GM23338 (cell line): ENCODE measurements at regions not wholly inside any gene's neighbourhood (a gene's known extent, or its start where the extent isn't known, plus 50 kb on each side); places are given as distances from the start of the nearest gene placed in this dataset.

Experiments used
- ATAC-seq: fragments of 200-7000 bp; cut with Tn5 transposase; 3 replicates; pipeline ENCODE4 v1.9.1; 2020
- DNase-seq: peaks from one replicate; pipeline ENCODE4 v3.0.0-alpha.2; 2015; ENCODE audit warnings: low spot score
- H2AFZ ChIP-seq: fragments of 200-600 bp; sonication (generic); 2 replicates; pipeline ENCODE4 v1.8.0; 2016; ENCODE audit warnings: antibody characterized with exemption, mild to moderate bottlenecking, moderate library complexity
- H3F3A ChIP-seq: fragments of 200-600 bp; sonication (generic); replicated peaks from 2 replicates; pipeline ENCODE4 v1.8.0; 2017; ENCODE audit warnings: antibody characterized with exemption, mixed run types, low read depth
- H3K27ac ChIP-seq: fragments of 200-600 bp; sonication (generic); 2 replicates; pipeline ENCODE4 v1.6.1; 2016; ENCODE audit warnings: low read depth
- H3K27me3 ChIP-seq: fragments of 200-600 bp; sonication (generic); 2 replicates; pipeline ENCODE4 v1.8.0; 2016; ENCODE audit warnings: mild to moderate bottlenecking, mixed run types, moderate library complexity; ENCODE audit not compliant: insufficient read depth
- H3K36me3 ChIP-seq: fragments of 200-600 bp; sonication (generic); 2 replicates; pipeline ENCODE4 v1.8.0; 2016; ENCODE audit warnings: mild to moderate bottlenecking; ENCODE audit not compliant: insufficient read depth
- H3K4me1 ChIP-seq: fragments of 200-600 bp; sonication (generic); 2 replicates; pipeline ENCODE4 v1.8.0; 2016; ENCODE audit warnings: mild to moderate bottlenecking, moderate library complexity; ENCODE audit not compliant: insufficient read depth
- H3K4me2 ChIP-seq: fragments of 200-600 bp; sonication (generic); 2 replicates; pipeline ENCODE4 v1.7.1; 2017; ENCODE audit warnings: mixed run types
- H3K4me3 ChIP-seq: fragments of 200-600 bp; sonication (generic); 2 replicates; pipeline ENCODE4 v1.6.1; 2016; ENCODE audit warnings: mixed run types
- H3K79me2 ChIP-seq: fragments of 200-600 bp; sonication (generic); replicated peaks from 2 replicates; pipeline ENCODE4 v1.8.0; 2017; ENCODE audit warnings: mild to moderate bottlenecking; ENCODE audit not compliant: insufficient read depth
- H3K9me2 ChIP-seq: fragments of 200-600 bp; sonication (generic); 2 replicates; pipeline ENCODE4 v1.8.0; 2017; ENCODE audit not compliant: insufficient read depth
- H4K20me1 ChIP-seq: fragments of 200-600 bp; sonication (generic); replicated peaks from 2 replicates; pipeline ENCODE4 v1.8.0; 2017; ENCODE audit warnings: mild to moderate bottlenecking; ENCODE audit not compliant: insufficient read depth
- H3K27ac Mint-ChIP-seq: 2 replicates; pipeline ENCODE4 v1.8.0; 2020; ENCODE audit warnings: inconsistent platforms, mild to moderate bottlenecking, moderate library complexity, mixed read lengths
- H3K27me3 Mint-ChIP-seq: 3 replicates; pipeline ENCODE4 v1.8.0; 2022; ENCODE audit warnings: low read depth, mild to moderate bottlenecking, moderate library complexity, mixed read lengths, inconsistent platforms; ENCODE audit not compliant: insufficient read depth, poor library complexity
- H3K36me3 Mint-ChIP-seq: 3 replicates; pipeline ENCODE4 v1.8.0; 2021; ENCODE audit warnings: low read depth, mild to moderate bottlenecking, inconsistent platforms, moderate library complexity, mixed read lengths
- H3K4me1 Mint-ChIP-seq: 3 replicates; pipeline ENCODE4 v1.8.0; 2020; ENCODE audit warnings: mild to moderate bottlenecking, inconsistent platforms, mixed read lengths
- H3K4me3 Mint-ChIP-seq: 3 replicates; pipeline ENCODE4 v1.8.0; 2021; ENCODE audit warnings: moderate library complexity, mild to moderate bottlenecking, inconsistent platforms, mixed read lengths
- H3K9me3 Mint-ChIP-seq: 3 replicates; pipeline ENCODE4 v1.8.0; 2020; ENCODE audit warnings: moderate library complexity, mild to moderate bottlenecking, inconsistent platforms, mixed read lengths
- CREB1 ChIP-seq: fragments of 250-450 bp; sonication (Bioruptor Pico); IDR thresholded peaks from 2 replicates; pipeline ENCODE4 v1.5.0; 2020; ENCODE audit warnings: low read depth, mild to moderate bottlenecking, moderate library complexity
- CTCF ChIP-seq, 2 experiments: fragments of 200-600 bp in 1 of 2; sonication (generic) in 1 of 2; conservative IDR thresholded peaks; 2 replicates each; pipeline versions ENCODE4 v1.5.1 to v1.6.1; 2016 to 2017; ENCODE audit warnings: antibody characterized with exemption in 2 of 2, low read depth in 2 of 2, mild to moderate bottlenecking in 2 of 2, moderate library complexity in 1 of 2
- ETS1 ChIP-seq: IDR thresholded peaks from 2 replicates; pipeline ENCODE4 v1.6.1; 2016; ENCODE audit warnings: antibody characterized with exemption
- EZH2 ChIP-seq: fragments of 200-600 bp; sonication (generic); IDR thresholded peaks from one replicate; pipeline ENCODE4 v1.8.0; 2017; ENCODE audit warnings: antibody characterized with exemption, mild to moderate bottlenecking, low read depth; ENCODE audit not compliant: unreplicated experiment
- EZH2phosphoT487 ChIP-seq: fragments of 200-600 bp; sonication (generic); IDR thresholded peaks from one replicate; pipeline ENCODE4 v1.8.1; 2018; ENCODE audit warnings: antibody characterized with exemption; ENCODE audit not compliant: unreplicated experiment
- JUNB ChIP-seq: IDR thresholded peaks from one replicate; pipeline ENCODE4 v1.6.1; 2016; ENCODE audit warnings: antibody characterized with exemption; ENCODE audit not compliant: unreplicated experiment
- NANOG ChIP-seq: IDR thresholded peaks from 2 replicates; pipeline ENCODE4 v1.6.1; 2016; ENCODE audit warnings: antibody characterized with exemption, borderline replicate concordance
- POLR2AphosphoS5 ChIP-seq: IDR thresholded peaks from 2 replicates; pipeline ENCODE4 v1.6.1; 2016; ENCODE audit warnings: antibody characterized with exemption, low read depth
- REST ChIP-seq: IDR thresholded peaks from one replicate; pipeline ENCODE4 v1.6.1; 2018; ENCODE audit warnings: antibody characterized with exemption; ENCODE audit not compliant: unreplicated experiment
- ZNF114 ChIP-seq: fragments of 250-450 bp; sonication (Bioruptor Pico); IDR thresholded peaks from 2 replicates; pipeline ENCODE4 v1.5.0; 2020; ENCODE audit warnings: mild to moderate bottlenecking, moderate library complexity
- ZNF331 ChIP-seq: fragments of 250-450 bp; sonication (Bioruptor Pico); IDR thresholded peaks from 2 replicates; pipeline ENCODE4 v1.5.0; 2020; ENCODE audit warnings: low read depth, mild to moderate bottlenecking, moderate library complexity
- ZNF462 ChIP-seq: fragments of 250-450 bp; sonication (Bioruptor Pico); IDR thresholded peaks from 2 replicates; pipeline ENCODE4 v1.5.0; 2020; ENCODE audit warnings: mild to moderate bottlenecking, moderate library complexity

- Histone ChIP-seq H3K27ac (no peak overlapping the region), H3K9me2 (no peaks in the 10 kb centered on the region), H3K4me3 (no peak overlapping the region), H3K36me3 (no peaks in the 10 kb centered on the region), H3K4me1 (no peaks in the 10 kb centered on the region), H4K20me1 (no peaks in the 10 kb centered on the region), H2AFZ (no peak overlapping the region), H3K4me2 (no peak overlapping the region), H3K27me3 (no peaks in the 10 kb centered on the region), H3F3A (no peaks in the 10 kb centered on the region), H3K79me2 (no peaks in the 10 kb centered on the region)
- no peak overlapping the region for H3K27ac Mint-ChIP-seq
- TF ChIP-seq JUNB (no peak), POLR2AphosphoS5 (no peak), ZNF331 (no peak), ZNF462 (CRISPR knock-in tag) (no peak), CREB1 (CRISPR knock-in tag) (no peak), CTCF (conservative IDR thresholded peaks at IDR 0.05; ENCODE audit: low read depth in 2 of 2) (no peak), EZH2 (no peak), ETS1 (no peak), NANOG (no peak), REST (no peak), ZNF114 (CRISPR knock-in tag) (no peak), EZH2phosphoT487 (no peak)
- DNase-seq = no peak
- ATAC-seq = no peak
- H3K4me3 Mint-ChIP-seq = no peak overlapping the region
- no peaks in the 10 kb centered on the region for H3K36me3 Mint-ChIP-seq
- no peaks in the 10 kb centered on the region for H3K27me3 Mint-ChIP-seq
- no peaks in the 10 kb centered on the region for H3K9me3 Mint-ChIP-seq
- no peaks in the 10 kb centered on the region for H3K4me1 Mint-ChIP-seq
Observed at GRCh38 chr2:56522605-56523089, 338.9 kb downstream of the CCDC85A start.
